Stimulated activated CD4-positive, alpha-beta T cell treated with anti-CD3 and anti-CD28 coated beads, Interleukin-12 subunit alpha, Interleukin-12 subunit beta, amount 100 ng/mL, for 48 hours (primary cell): ENCODE measurements at regions not wholly inside any gene's neighbourhood (a gene's known extent, or its start where the extent isn't known, plus 50 kb on each side); places are given as distances from the start of the nearest gene placed in this dataset.

Source experiments
- DNase-seq, 3 donors: peaks; one replicate each; pipeline ENCODE4 v3.0.0-alpha.2; 2020; ENCODE audit warnings: low read depth in 2 of 3, low spot score in 1 of 3

DNA sequence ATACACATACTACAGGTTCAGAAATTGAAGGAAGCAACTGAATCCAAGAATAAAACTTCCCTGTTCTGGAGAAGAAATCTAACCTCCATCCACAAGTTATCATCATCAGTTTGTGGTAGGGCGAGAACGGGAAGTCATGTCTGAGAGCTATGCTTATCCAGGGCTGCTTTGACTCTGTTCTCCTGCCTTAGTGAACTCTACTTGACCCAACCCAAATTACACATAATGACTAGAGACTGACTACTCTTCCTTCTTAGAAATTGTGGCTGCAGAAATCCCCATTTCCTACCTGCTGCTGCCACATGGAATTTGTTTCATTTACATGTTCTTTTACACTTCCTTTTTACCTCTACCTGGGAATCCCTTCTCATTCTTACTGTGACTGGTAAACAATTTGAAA is 1102.6 kb upstream of the PIK3C3 start:
- no peak for DNase-seq

DNA sequence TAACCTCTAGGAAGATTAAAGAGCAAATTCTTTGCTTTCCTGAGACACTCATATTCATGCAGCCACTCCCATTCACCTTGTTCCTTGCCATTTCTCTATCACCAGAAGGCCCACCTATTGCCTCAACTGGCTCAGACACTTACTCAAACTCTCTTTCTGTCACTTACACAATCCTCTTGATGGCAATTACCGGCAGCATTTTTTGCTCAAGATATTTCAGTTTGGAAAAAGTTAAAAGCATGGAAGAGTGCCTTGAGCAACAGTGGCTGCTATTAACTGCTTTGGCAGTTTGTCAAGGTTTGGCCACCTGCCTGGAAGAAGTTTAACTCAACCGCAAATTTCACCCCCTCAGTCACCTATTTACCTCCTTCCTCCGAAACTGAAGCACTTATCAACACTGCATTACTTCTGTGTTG is 1104.0 kb upstream of the PIK3C3 start:
- DNase-seq: no peak

DNA sequence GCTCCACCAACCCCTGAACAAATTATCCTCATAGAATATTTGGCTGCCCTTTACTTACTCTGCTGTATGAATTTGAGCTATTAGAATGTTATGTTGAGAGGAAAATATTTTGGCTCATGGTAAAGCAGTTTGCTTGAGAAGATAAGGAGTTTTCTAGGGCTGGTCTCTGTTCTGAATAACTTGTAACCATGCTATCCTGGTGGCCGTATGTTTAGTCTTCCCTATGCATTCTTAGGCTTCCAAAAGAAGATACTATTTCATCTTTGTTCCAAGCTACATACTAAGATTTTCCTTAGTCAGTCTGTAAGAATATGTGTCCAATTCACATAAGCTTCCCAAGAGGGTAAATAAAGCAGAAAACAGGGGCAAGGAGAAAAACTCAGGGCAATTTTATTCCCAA is 1105.1 kb upstream of the PIK3C3 start:
- DNase-seq: no peak

DNA sequence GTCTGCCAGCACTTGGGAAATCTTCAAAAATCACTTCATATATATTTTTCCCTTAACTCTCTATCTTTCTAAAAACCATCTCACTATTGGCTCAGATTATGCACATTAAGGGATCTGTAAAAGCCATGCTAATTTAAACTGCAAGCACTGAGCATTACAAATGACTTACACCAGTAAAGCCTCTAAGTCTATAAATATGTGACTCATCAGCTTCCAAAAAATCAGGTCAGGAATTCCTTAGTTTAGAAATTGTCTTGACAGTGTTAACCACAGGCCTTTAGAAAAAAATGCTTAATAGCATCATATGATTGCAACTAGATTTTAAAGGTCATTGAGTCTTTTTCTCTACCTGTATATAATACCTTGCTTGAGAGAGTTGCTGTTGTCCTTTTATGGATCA is 1113.6 kb upstream of the PIK3C3 start:
- DNase-seq: no peak

DNA sequence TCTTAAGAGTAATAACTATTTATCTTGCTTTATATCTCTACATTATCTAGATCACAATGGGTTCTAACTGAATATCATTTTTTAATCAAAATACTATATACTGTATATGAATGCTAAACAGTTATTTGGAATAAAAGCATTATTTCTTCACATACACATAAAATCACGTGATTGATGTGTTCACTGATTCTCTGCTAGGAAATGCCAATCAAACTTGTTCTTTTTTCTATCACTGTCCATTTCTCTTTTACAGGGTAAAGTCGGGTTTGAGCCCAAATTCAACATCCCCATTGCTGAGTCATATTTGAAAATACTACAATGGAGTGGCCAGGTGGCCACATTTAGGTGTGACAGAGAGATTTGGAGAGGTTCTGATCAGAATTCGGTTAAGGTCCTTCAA is 1114.0 kb upstream of the PIK3C3 start:
- DNase-seq: no peak

DNA sequence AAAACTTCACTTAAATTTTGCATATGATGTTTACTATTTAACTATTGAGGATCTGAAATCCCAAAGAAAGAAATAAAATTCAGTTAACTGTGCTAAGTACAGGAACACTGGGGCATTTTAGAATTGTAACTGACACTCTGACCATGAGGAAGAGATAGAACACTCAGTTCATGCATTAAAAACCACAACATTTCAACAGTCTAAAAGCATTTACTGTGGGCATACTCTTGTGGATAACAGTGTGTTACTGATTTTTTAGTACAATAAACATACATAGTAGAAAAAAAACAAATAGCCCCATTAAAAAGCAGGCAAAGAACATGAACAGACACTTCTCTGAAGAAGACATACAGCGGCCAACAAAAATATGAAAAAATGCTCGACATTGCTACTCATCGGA is 1122.7 kb upstream of the PIK3C3 start:
- DNase-seq: no peak

DNA sequence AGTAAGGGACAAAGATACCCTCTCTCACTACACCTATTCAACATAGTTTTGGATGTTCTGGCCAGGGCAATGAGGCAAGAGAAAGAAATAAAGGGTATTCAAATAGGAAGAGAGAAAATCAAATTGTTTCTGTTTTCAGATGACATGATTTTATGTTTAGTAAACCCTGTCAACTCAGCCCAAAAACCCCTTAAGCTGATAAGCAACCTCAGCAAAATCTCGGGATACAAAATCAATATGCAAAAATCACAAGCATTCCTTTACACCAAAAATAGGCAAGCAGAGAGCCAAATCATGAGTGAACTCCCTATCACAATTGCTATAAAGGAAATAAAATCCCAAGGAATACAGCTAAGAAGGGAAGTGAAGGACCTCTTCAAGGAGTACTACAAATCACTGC is 1130.7 kb upstream of the PIK3C3 start:
- no peak for DNase-seq

DNA sequence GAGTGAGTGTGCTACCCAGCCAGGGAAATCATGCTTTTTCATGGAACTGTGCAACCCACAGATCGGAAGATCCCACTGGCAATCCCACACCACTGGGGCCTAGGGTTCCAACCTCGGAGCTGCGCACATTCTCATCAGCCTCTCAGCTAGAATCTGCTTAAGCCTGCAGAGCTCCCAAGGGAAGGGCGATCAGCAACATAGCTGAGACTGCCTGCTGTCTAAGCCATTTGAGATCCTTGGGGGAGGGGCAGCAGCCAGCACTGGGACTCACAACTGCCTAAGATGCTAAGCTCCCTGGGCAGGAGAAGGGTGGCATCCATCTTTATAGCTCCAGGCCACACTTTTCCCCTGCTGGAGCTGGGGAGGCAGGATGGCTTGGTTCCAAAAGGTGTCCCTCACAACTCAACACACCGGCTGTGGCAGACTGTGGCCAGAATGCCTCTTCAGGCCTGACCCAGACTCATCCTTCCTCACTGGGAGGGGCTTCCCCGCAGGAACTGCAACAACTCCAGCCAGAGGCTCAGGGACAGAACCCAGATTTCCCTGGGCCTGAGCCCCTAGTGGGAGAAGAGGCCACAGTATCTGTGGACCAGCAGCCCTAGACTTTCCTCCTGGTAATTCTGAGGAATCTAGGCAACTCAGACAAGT is 1133.3 kb upstream of the PIK3C3 start:
- DNase-seq: no peak

DNA sequence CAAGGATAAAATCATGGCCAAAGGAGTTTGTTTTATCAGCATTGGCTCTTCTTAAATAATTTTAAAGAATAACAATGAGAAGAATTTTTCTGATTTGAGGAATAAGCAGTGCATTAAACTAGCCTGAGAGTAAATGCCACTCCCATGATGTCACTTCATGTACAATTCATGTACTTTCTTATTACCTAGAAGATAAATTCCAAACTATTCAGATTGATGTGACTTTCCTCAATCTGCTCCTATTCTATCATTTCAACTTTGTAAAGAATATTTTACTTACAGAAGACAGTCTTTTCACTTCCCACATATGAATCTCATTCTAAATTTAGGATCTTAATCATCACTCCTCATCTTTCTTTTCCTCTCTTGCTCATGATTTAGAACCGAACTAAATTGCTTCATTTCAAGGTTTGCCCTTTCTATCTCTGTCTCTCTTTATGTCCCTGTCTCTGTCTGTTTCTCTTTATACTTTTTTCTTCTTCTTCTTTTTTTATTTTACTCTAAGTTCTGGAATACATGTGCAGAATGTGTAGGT is 1142.0 kb upstream of the PIK3C3 start:
- no peak for DNase-seq

DNA sequence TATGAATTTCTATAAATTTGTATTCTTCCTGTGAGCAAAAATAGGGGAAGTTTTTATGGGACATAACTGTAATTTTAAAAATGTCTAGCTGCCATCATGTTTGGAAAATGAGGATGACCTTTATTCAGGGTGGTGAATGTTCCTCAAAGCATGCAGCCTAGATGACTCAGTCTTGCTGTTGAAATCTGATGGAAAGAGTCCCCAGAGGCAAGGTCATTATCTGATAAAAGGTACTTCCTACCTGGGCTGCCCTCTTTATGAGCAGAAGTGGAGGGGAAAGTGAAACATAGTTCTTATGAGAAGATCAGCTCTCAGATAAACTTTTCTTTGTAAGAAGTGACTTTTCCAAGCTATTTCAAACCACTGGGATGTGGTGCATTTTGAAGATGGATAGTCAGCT is 1144.7 kb upstream of the PIK3C3 start:
- no peak for DNase-seq

DNA sequence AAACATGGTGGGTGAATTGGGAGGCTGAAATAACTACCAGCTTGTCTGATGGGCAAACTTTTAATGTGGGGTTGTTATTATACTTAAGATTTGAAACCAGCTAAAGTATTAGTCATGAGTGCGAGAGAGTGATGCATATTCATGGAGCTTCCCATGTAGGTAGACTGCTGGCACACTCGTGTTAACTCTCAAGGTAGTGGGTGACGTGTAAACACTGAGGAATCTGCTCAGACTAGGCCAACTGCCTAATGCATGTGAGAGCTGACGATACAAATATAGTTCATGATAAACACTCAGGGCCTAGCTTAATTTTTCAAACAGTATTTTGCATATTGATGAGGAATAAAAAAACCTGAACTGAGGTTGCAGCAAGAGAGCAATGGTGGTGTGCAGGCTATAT is 1165.7 kb upstream of the PIK3C3 start:
- no peak for DNase-seq

DNA sequence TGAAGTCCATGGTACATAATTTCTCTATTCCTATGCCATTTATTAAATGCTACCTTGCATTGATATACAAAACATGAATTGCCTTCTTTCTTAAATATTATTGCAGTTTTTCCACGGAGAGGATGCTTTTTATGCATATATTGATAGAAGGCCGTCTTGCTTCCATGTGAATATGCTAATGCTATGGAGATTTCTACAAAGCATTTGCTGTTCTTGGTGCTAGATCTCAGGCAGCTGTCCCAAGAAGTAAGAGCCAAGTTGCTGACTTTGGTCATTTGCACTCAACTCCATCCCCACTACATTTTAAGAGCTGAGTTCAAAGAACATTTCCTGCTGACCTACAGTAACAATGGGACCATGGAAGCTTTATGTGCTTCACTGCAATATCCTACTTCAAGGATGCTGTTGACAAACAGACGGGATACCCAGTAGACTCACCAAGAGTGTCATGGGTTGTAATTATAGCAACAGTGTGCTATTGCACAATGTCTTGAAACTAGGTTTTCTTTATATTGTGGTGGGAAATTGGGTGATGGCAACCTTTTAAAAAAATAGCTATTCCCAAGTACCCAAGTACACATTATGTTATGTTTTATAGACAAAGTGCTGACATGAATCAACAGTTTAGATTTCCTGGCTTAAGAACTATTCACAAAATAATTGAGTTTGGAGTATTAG is 1172.4 kb upstream of the PIK3C3 start:
- DNase-seq: no peak

DNA sequence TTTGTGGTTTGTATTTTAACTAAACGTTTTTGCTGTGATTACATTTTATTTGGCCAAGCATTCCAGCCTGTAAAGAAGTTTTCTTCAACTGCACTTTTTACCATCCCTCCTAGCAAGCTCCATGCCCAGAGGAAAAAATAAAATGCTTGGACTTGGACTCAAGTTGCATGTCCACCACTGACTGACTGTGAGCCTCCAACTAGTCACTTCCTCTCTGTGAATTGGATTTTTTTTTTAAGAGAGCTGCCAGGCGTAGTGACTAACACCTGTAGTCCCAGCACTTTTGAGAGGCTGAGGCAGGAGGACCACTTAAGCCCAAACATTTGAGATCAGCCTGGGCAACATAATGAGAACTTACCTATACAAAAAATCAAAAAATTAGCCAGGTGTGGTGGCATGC is 1185.2 kb upstream of the PIK3C3 start:
- DNase-seq: no peak

DNA sequence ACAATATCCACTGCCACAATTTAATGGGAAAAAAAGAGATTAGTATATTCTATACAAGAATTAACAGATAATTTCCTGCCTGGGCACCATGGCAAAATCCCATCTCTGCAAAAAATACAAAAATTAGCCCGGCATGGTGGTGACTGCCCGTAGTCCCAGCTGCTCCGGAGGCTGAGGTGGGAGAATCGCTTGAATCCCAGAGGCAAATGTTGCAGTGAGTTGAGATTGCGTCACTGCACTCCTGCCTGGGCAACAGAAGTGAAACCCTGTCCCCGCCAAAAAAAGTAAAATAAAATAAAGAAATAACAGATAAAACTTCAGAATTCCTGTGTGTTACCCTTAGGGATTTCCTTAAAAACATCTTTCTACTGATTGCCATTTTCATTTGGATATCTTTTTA is 1194.8 kb upstream of the PIK3C3 start:
- no peak for DNase-seq

DNA sequence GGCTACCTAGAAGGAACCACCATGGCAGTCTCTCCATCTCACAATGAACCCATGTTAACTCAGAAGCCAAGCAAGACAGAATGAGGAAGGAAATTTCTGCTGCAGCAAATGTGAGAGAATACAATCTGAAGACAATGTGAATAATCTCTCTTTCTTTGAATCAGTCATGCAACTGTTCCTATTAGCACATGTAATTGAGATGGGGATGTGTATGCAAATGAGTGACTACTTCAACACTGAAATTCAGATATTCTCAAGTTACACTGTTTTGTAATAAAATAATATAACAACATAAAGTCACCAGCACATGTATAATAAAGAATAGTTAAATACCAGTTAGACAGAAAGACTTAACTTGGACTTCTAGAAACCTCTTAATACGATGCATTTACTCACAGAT is 1200.6 kb upstream of the PIK3C3 start:
- no peak for DNase-seq

DNA sequence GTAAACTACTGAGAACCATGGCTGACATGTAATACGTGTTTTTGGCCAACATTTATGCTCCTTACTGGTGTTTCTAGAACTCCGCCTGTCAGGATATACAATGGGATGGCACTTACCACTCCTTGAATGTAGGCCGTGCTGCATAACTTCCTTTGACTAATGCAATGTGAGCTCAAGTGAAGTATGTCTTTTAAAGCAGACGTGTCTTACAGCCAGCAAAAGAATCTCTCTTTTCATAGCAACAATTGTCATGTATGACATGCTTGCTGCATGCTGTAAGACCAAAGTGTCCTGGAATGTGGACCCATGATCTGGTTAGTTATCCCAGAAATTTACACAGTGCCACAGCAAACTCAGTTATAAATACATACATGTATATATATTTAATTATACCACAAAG is 1202.7 kb upstream of the PIK3C3 start:
- no peak for DNase-seq

DNA sequence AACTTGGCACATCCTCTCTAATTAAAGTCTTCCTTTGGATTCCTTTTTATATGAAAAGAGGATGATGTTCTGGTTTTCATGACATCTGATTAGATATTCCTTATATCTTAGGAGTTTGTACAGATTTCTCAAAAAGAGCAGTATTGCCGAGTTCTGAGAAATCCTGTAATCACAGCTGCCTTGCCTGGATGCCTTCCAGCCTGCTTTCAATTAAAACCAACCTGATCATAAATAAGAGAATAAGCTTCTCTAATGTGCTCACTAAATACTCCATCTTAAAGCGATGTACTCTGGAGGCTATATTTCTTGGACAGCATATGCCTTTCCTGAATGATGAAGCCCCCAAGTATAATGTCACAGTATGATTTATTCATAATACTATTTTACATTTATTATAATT is 1203.8 kb upstream of the PIK3C3 start:
- DNase-seq: no peak

DNA sequence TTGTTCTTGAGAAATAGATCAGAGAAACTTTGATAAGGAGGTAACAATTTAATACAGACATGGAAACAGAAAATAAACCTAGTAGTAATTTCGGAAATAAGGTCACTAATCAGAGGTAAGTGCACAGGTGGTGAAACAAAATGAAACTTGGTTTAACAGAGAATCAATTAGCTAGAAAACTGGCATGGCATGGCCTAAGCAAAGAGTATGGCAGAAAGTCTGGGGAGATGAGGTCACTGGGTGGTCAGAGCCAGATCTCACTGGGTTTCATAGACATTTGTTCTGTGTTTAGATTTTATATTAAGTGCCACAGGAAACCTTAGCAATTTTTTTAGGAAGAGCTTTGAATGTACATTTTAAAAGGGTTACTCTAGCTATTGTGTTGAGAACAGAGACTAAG is 1216.0 kb upstream of the PIK3C3 start:
- DNase-seq: no peak

DNA sequence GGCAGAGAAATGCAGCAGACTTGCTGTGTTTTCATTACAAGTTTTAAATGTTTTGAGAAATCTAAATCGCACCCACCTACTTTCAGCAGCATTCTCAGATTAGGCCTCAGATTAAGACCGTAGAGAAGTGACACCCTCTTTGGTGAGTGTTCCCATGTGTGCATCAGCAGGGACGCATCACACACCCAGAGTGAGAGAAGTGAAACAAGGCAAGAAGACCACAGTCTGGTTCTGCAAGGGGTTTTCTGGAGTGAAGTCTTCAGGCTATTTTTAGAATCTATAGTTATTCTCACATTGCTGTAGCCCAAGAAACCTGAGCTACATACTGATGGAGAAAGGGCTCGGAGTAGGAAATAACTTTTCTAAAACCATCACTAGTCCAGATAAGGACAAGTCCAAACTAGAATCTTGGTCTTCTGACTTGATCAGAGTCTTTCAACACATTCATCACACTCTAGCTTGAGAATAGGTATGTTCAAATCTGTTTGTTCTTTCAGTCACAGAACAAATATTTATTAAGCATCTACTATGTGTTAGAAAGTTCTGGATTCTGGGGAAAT is 1216.6 kb upstream of the PIK3C3 start:
- DNase-seq: no peak

DNA sequence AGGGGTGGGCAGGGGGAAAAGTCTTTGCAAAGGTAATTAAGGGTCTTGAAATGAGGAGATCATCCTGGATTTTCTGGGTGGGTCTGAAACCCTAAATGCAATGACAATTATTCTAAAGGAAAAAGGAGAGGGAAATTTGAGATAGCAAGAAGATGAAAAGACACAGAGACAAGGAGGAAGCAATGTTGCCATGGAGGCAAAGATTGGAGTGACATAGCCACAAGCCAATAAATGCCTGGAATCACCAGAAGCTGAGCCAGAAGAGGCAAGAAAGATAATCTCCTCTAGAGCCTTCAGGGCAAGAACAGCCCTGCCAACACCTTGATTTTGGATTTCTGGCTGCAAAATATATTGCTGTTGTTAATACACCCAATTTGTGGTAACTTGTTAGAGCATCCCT is 1246.3 kb upstream of the PIK3C3 start:
- no peak for DNase-seq

DNA sequence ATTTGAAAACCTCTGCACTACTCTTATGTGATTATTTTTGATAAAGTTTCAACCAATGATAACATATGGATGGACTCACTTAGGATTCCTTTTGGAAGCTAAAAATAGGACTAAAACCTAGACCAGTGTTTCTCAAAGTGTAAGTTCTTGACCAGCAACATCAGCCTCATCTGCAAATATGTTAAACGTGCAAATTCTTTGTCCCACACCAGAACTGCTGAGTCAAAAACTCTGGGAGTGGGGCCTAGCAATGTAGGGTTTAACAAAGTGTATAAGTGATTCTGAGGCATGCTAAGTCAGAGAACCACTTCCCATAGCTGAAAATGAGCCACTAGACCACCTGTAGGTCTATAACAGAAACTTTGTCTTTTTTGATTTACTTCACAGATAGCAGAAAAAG is 1247.2 kb upstream of the PIK3C3 start:
- DNase-seq: no peak

DNA sequence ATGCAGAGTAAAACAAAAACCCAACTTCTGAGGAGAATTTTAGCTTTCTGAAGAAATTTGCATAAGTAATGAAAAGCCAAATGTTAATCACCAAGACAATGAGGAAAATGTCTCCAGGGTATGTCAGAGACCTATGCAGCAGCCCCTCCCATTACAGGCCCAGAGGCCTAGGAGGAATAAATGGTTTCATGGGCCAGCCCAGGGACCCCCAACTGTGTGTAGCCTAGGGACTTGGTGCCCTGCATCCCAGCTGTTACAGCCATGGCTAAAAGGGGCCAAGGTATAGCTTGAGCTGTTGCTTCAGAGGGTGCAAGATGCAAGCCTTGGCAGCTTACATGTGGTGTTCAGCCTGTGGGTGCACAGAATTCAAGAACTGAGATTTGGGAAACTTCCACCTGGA is 1256.9 kb upstream of the PIK3C3 start:
- no peak for DNase-seq

DNA sequence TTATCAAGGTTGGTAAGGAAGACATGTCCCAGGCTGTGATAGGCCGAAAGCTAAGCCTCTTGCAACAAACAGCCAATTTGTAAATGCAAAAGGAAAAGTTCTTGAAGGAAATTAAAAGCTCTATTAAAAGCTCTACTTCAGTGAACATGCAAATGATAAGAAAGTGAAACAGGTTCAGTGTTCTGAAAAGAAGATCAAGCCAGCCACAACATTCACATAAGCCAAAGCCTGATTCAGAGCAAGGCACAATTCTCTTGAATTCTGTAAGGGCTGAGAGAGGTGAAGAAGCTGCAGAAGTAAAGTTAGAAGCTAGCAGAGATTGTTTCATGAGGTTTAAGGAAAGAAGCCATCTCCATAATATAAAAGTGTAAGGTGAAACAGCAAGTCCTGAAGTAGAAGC is 1259.5 kb upstream of the PIK3C3 start:
- no peak for DNase-seq
